ENCODE measurements at regions not wholly inside any gene's neighbourhood (a gene's known extent, or its start where the extent isn't known, plus 50 kb on each side); places are given as distances from the start of the nearest gene placed in this dataset.

- H3K4me3 ChIP-seq (ENCODE audit: low read depth, low read length), result no peak overlapping the region
- no peak for DNase-seq (ENCODE audit: low read depth)
- TF ChIP-seq, protein P1, sequence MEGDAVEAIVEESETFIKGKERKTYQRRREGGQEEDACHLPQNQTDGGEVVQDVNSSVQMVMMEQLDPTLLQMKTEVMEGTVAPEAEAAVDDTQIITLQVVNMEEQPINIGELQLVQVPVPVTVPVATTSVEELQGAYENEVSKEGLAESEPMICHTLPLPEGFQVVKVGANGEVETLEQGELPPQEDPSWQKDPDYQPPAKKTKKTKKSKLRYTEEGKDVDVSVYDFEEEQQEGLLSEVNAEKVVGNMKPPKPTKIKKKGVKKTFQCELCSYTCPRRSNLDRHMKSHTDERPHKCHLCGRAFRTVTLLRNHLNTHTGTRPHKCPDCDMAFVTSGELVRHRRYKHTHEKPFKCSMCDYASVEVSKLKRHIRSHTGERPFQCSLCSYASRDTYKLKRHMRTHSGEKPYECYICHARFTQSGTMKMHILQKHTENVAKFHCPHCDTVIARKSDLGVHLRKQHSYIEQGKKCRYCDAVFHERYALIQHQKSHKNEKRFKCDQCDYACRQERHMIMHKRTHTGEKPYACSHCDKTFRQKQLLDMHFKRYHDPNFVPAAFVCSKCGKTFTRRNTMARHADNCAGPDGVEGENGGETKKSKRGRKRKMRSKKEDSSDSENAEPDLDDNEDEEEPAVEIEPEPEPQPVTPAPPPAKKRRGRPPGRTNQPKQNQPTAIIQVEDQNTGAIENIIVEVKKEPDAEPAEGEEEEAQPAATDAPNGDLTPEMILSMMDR (conservative IDR thresholded peaks at IDR 0.05; ENCODE audit: low read depth, low read length), result no peak
Measured at GRCh38 chr15:26358708-26359107, 414.2 kb downstream of the GABRB3 start.

DNA sequence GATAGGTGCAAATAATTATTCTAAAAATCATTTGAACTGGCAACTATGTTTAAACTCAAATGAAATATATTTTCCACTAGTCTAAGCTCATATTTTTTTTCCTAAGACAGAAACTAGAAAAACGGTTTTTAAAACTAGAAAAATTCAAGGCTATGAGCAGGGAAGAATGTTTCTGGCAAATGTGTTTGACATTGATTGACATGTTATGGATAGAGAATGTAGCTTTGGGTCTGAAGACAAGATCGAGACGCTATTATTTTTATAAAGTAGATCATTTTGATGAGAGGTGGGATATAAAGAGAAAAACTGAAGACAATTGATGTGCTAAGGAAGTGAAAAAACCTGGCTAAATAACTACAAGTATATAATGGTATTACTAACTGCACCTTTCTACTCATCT lies 415.2 kb downstream of the GABRB3 start:
- no peak overlapping the region for H3K4me3 ChIP-seq (ENCODE audit: low read depth, low read length)
- no peak for DNase-seq (ENCODE audit: low read depth)
- TF ChIP-seq, protein P1 (conservative IDR thresholded peaks at IDR 0.05; ENCODE audit: low read depth, low read length), result no peak

GRCh38 chr15:26355472-26356074 lies 417.3 kb downstream of the GABRB3 start:
- H3K4me3 ChIP-seq (ENCODE audit: low read depth, low read length), result no peak overlapping the region
- TF ChIP-seq, protein P1 (conservative IDR thresholded peaks at IDR 0.05; ENCODE audit: low read depth, low read length), result no peak
- DNase-seq (ENCODE audit: low read depth), result no peak

DNA sequence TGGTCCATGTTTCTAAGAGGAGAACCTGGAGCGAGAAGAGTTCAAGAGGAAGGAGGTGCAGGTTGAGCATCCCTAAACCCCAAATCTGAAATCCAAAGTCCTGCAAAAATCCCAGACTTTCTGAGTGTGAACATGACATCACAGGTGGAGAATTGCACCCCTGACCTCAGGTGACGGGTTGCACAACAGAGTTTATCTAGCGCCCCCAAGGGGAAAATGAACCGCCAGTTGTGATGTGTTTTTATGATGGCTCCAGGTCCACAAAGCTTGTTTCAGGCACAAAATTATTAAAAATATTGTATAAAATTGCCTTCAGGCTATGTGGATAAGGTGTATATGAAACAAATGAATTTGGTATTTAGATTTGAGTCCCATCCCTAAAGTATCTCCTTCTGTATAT lies 420.0 kb downstream of the GABRB3 start:
- no peak for DNase-seq (ENCODE audit: low read depth)
- TF ChIP-seq, protein P1 (conservative IDR thresholded peaks at IDR 0.05; ENCODE audit: low read depth, low read length), result no peak
- no peak overlapping the region for H3K4me3 ChIP-seq (ENCODE audit: low read depth, low read length)

DNA sequence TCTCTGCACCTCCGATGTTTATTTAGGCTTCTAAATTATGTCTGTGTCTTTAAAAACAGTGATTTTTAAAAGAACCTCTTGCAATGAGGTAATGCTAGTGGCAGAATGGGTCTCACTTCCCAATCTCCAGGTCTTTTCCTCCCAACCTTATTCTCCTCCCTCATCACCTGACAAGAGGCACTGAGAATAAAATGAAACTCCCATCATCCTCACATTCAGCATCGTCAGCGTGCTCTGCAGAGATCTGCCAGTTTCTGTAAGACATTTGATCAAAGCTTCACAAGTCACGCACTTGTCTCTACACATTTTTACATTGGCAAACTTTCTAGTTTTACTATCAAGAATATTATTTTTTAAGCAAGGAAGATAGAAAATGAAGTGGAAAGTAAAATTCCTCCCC lies 420.5 kb downstream of the GABRB3 start:
- DNase-seq (ENCODE audit: low read depth), result no peak

DNA sequence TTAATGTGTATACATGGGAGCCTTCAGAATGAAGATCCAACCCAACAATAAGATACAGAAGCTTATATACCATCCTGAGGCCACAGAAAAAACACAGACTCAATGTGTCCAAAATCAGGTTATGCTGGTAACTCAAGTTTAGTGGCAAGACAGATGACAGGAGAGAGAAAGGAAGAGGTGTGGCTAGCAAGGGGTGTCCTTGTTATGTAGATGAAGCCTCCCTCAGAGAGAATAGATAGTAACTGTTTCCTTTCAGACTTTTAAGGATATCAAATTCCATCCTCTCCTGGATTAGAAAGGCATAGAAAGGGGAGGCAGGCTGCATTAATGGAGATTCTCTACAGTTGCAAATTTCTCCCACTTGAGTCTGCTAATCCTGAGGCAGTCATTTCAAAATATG lies 447.4 kb downstream of the GABRB3 start:
- TF ChIP-seq, protein P1 (conservative IDR thresholded peaks at IDR 0.05; ENCODE audit: low read depth, low read length), result no peak
- no peak overlapping the region for H3K4me3 ChIP-seq (ENCODE audit: low read depth, low read length)
- no peak for DNase-seq (ENCODE audit: low read depth)

More for the DNA sequence above, 420.5 kb downstream of the GABRB3 start:
- TF ChIP-seq, protein P1 (conservative IDR thresholded peaks at IDR 0.05; ENCODE audit: low read depth, low read length), result no peak
- H3K4me3 ChIP-seq (ENCODE audit: low read depth, low read length), result no peak overlapping the region

- no peak overlapping the region for H3K4me3 ChIP-seq (ENCODE audit: low read depth, low read length)
- TF ChIP-seq, protein P1 (conservative IDR thresholded peaks at IDR 0.05; ENCODE audit: low read depth, low read length), result no peak
- no peak for DNase-seq (ENCODE audit: low read depth)
Measured at GRCh38 chr15:26323566-26323965, 449.3 kb downstream of the GABRB3 start.
